Chondrocyte (in vitro differentiated cells): ENCODE measurements at regions not wholly inside any gene's neighbourhood (a gene's known extent, or its start where the extent isn't known, plus 50 kb on each side); places are given as distances from the start of the nearest gene placed in this dataset.

ENCODE experiments used
- DNase-seq: peaks from one replicate; pipeline ENCODE4 v3.0.0; 2021; ENCODE audit warnings: mixed read lengths, low spot score
- H3K27ac Mint-ChIP-seq: one replicate; pipeline ENCODE4 v1.8.0; 2021; ENCODE audit warnings: mild to moderate bottlenecking, moderate library complexity, mixed read lengths; ENCODE audit not compliant: unreplicated experiment
- H3K27me3 Mint-ChIP-seq: 2 replicates; pipeline ENCODE4 v1.8.0; 2021; ENCODE audit warnings: low read depth, mixed read lengths
- H3K36me3 Mint-ChIP-seq: 2 replicates; pipeline ENCODE4 v1.8.0; 2021; ENCODE audit warnings: low read depth, mixed read lengths
- H3K4me1 Mint-ChIP-seq: 2 replicates; pipeline ENCODE4 v1.8.0; 2021; ENCODE audit warnings: low read depth, mild to moderate bottlenecking, mixed read lengths
- H3K4me3 Mint-ChIP-seq: one replicate; pipeline ENCODE4 v1.8.0; 2021; ENCODE audit warnings: mild to moderate bottlenecking, moderate library complexity, mixed read lengths; ENCODE audit not compliant: unreplicated experiment
- H3K9me3 Mint-ChIP-seq: 2 replicates; pipeline ENCODE4 v1.8.0; 2021; ENCODE audit warnings: low read depth, mixed read lengths
- CTCF ChIP-seq: fragments of 200-600 bp; sonication (generic); IDR thresholded peaks from 2 replicates; pipeline ENCODE4 v1.5.0; 2021; ENCODE audit warnings: antibody characterized with exemption, mild to moderate bottlenecking, moderate library complexity

GRCh38 chr5:68839019-68839552, 254.7 kb upstream of the SLC30A5 start:
- H3K4me1 Mint-ChIP-seq, result peaks cover 11% of the 10 kb centered on the region
- no peak for DNase-seq
- H3K27ac Mint-ChIP-seq, result no peak overlapping the region
- no peaks in the 10 kb centered on the region for H3K27me3 Mint-ChIP-seq
- no peak overlapping the region for H3K4me3 Mint-ChIP-seq
- no peak for TF ChIP-seq CTCF
- no peaks in the 10 kb centered on the region for H3K9me3 Mint-ChIP-seq
- H3K36me3 Mint-ChIP-seq, result peaks cover 1% of the 10 kb centered on the region

GRCh38 chr5:68843624-68844364, 250.0 kb upstream of the SLC30A5 start:
- no peak for TF ChIP-seq CTCF
- Mint-ChIP-seq H3K9me3 (peaks cover 2% of the 10 kb centered on the region), H3K4me3 (no peak overlapping the region)

GRCh38 chr5:68845131-68845530, 248.7 kb upstream of the SLC30A5 start:
- H3K9me3 Mint-ChIP-seq, result peaks cover 2% of the 10 kb centered on the region
- H3K4me1 Mint-ChIP-seq, result peaks cover 12% of the 10 kb centered on the region
- no peak overlapping the region for H3K27ac Mint-ChIP-seq
- H3K27me3 Mint-ChIP-seq, result no peaks in the 10 kb centered on the region
- H3K4me3 Mint-ChIP-seq, result no peak overlapping the region
- TF ChIP-seq CTCF, result no peak
- no peak for DNase-seq
- peaks cover 1% of the 10 kb centered on the region for H3K36me3 Mint-ChIP-seq

More at GRCh38 chr5:68843624-68844364, 250.0 kb upstream of the SLC30A5 start:
- Mint-ChIP-seq H3K27ac (no peak overlapping the region), H3K27me3 (no peaks in the 10 kb centered on the region), H3K4me1 (peaks cover 12% of the 10 kb centered on the region), H3K36me3 (peaks cover 1% of the 10 kb centered on the region)
- DNase-seq, result no peak

GRCh38 chr5:68846828-68847227, 247.0 kb upstream of the SLC30A5 start:
- no peak for TF ChIP-seq CTCF
- no peak for DNase-seq
- H3K27me3 Mint-ChIP-seq, result no peaks in the 10 kb centered on the region
- H3K4me1 Mint-ChIP-seq, result peaks cover 12% of the 10 kb centered on the region
- no peak overlapping the region for H3K4me3 Mint-ChIP-seq
- peaks cover 6% of the 10 kb centered on the region for H3K9me3 Mint-ChIP-seq
- H3K36me3 Mint-ChIP-seq, result no peaks in the 10 kb centered on the region
- no peak overlapping the region for H3K27ac Mint-ChIP-seq

GRCh38 chr5:68848091-68848490, 245.7 kb upstream of the SLC30A5 start:
- H3K36me3 Mint-ChIP-seq, result no peaks in the 10 kb centered on the region

More at GRCh38 chr5:68848091-68848490, 245.7 kb upstream of the SLC30A5 start:
- H3K27ac Mint-ChIP-seq, result no peak overlapping the region
- no peaks in the 10 kb centered on the region for H3K27me3 Mint-ChIP-seq
- no peak for DNase-seq
- TF ChIP-seq CTCF, result no peak
- H3K4me1 Mint-ChIP-seq, result peaks cover 12% of the 10 kb centered on the region
- peaks cover 13% of the 10 kb centered on the region for H3K9me3 Mint-ChIP-seq
- no peak overlapping the region for H3K4me3 Mint-ChIP-seq
